GM18505 (cell line): ENCODE measurements at regions not wholly inside any gene's neighbourhood (a gene's known extent, or its start where the extent isn't known, plus 50 kb on each side); places are given as distances from the start of the nearest gene placed in this dataset.
"Not testable (repeated sequence)": the region's sequence is repeated elsewhere in the genome, so short reads cannot be mapped to it uniquely, and the experiment has no call there.

Source experiments
- ATAC-seq: cut with Tn5 transposase; IDR thresholded peaks from one replicate; pipeline ENCODE4 v1.9.1; 2021; ENCODE audit not compliant: unreplicated experiment
- POLR2A ChIP-seq: IDR thresholded peaks from 4 replicates; pipeline ENCODE4 v1.6.1; 2011; ENCODE audit warnings: borderline replicate concordance; ENCODE audit not compliant: insufficient read depth, insufficient read length; ENCODE audit errors: extremely low read depth

- ATAC-seq = not testable (repeated sequence)
Observed at GRCh38 chrX:141520750-141521149, 63.8 kb downstream of the SPANXA1 start.

GRCh38 chrX:141475788-141476187, 108.8 kb downstream of the SPANXA1 start:
- not testable (repeated sequence) for ATAC-seq

GRCh38 chrX:141469469-141469868, 115.1 kb downstream of the SPANXA1 start:
- ATAC-seq = no peak
- no peak for TF ChIP-seq POLR2A

DNA sequence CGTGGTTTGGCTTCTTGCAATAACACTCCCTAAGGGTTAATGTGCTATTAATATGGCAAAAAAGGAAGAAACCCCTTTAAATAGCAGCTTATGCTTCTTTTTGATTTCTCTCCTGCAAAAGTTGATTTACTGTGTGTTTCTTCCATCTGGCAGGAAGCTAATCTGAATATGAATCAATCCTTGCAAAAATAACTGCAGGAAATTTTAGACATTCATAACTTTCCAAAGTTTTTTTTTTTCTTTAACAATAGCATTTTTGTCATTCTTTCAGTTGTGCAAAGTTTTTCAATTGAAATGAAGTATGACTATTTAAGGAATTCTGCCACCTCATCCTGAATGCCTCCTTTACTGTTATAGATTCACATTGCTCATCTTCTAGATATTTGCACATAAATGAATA, 115.6 kb downstream of the SPANXA1 start:
- ATAC-seq = no peak
- no peak for TF ChIP-seq POLR2A

DNA sequence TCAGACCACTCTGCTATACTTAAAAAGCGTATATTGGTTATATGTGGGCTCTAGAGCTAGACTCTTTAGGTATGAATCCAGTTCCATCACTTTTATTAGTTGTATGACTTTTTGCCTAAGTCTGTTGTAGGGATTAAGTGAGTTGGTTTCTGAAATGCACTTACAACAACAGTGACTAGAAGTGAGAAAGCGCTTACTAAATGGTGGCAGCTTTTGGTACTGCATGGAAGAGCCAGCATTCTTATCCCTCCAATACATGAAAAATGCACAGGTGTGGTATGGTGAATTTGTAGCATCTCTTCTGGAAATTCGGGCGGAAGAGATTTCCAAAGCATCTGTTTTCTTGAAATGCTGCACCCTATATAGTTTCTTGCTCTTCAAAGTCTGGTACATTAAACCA, 117.1 kb downstream of the SPANXA1 start:
- ATAC-seq = peak; percentile 50
- TF ChIP-seq POLR2A = no peak

- no peak for TF ChIP-seq POLR2A
- ATAC-seq = no peak
Observed at GRCh38 chrX:141455103-141455502, 129.4 kb downstream of the SPANXA1 start.

DNA sequence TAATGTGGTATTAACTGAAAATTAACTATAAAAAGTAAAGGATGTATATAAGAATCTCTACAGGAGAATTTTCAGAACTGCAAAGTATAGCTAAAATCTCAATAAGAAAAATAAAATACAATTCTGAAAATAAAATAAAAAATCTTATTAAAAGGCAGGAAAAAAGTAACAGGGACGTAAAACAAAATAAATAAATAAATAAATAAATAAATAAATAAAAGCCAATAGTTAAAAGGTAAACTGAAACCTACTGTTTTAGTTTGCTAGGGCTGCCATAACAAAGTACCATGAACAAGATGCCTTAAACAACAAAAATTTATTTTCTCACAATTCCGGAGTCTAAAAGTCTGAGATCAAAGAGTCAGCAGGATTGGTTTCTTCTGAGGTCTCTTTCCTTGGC, 140.6 kb downstream of the SPANXA1 start:
- no peak for TF ChIP-seq POLR2A
- no peak for ATAC-seq

GRCh38 chrX:141439651-141440050, 144.9 kb downstream of the SPANXA1 start:
- no peak for TF ChIP-seq POLR2A
- ATAC-seq = no peak

GRCh38 chrX:141415889-141416288, 168.6 kb downstream of the SPANXA1 start:
- no peak for TF ChIP-seq POLR2A
- ATAC-seq = no peak

- no peak for TF ChIP-seq POLR2A
- ATAC-seq = no peak
Observed at GRCh38 chrX:141405853-141406492, 163.7 kb upstream of the SPANXC start.

- TF ChIP-seq POLR2A = no peak
- no peak for ATAC-seq
Observed at GRCh38 chrX:141405486-141405852, 163.2 kb upstream of the SPANXC start.

- no peak for TF ChIP-seq POLR2A
- ATAC-seq = no peak
Observed at GRCh38 chrX:141402897-141403610, 160.7 kb upstream of the SPANXC start.

DNA sequence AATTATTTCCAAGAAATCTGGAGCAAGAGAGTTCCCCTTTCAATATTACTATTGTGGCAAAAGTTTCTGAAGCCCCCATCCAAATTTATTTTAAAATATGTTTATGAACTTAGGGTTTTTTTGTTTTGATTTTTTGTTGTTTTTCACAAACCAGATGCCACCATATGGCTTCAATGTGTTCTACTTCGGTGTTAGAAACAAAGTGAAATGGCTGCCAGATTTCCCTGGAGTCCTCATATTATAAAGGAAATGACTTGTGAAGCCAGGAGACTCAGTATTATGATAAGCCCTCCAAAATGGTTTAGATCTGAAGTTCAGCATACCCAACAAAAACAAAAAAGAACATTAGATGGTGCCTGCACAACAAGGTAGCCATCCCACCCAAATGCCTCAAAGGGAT, 154.2 kb upstream of the SPANXC start:
- ATAC-seq = no peak
- no peak for TF ChIP-seq POLR2A

- ATAC-seq = no peak
- no peak for TF ChIP-seq POLR2A
Observed at GRCh38 chrX:141375011-141375760, 132.9 kb upstream of the SPANXC start.
